Kidney (tissue), 13 donors: ENCODE measurements at regions not wholly inside any gene's neighbourhood (a gene's known extent, or its start where the extent isn't known, plus 50 kb on each side); places are given as distances from the start of the nearest gene placed in this dataset.
"Not testable (repeated sequence)": the region's sequence is repeated elsewhere in the genome, so short reads cannot be mapped to it uniquely, and the experiment has no call there.

Source experiments
- DNase-seq, 5 donors: peaks; one replicate each; pipeline ENCODE4 v3.0.0-alpha.2; 2013 to 2020
- FAIRE-seq: peaks from 2 replicates; lab custom pipeline; 2012; peaks lifted over from hg19 to GRCh38; lab: Jason Lieb, UNC
- H3K27ac ChIP-seq, 2 donors: one replicate each; pipeline ENCODE4 v1.7.0; 2013; ENCODE audit warnings: low read depth in 2 of 2, low read length in 2 of 2, inconsistent platforms in 1 of 2
- H3K27me3 ChIP-seq: one replicate; pipeline ENCODE4 v1.7.1; 2013; ENCODE audit warnings: low read length, inconsistent platforms; ENCODE audit not compliant: control insufficient read depth, insufficient read depth
- H3K36me3 ChIP-seq, 3 donors: one replicate each; pipeline versions ENCODE4 v1.7.0 to v1.7.1; 2013; ENCODE audit warnings: low read length in 3 of 3, control low read depth in 1 of 3, inconsistent platforms in 1 of 3; ENCODE audit not compliant: insufficient read depth in 3 of 3, control insufficient read depth in 2 of 3
- H3K4me1 ChIP-seq, 3 donors: one replicate each; pipeline versions ENCODE4 v1.7.0 to v1.7.1; 2013; ENCODE audit warnings: low read length in 3 of 3, inconsistent platforms in 1 of 3, low read depth in 1 of 3; ENCODE audit not compliant: control insufficient read depth in 2 of 3, insufficient read depth in 2 of 3
- H3K4me3 ChIP-seq, 3 donors: one replicate each; pipeline versions ENCODE4 v1.7.0 to v1.8.1; 2013; ENCODE audit warnings: low read length in 3 of 3, control low read depth in 1 of 3, inconsistent platforms in 1 of 3
- H3K9ac ChIP-seq, 3 donors: one replicate each; pipeline versions ENCODE4 v1.7.0 to v1.7.1; 2013; ENCODE audit warnings: low read length in 3 of 3, control low read depth in 1 of 3, inconsistent platforms in 1 of 3
- H3K9me3 ChIP-seq, 3 donors: one replicate each; pipeline versions ENCODE4 v1.7.0 to v1.7.1; 2013; ENCODE audit warnings: low read length in 3 of 3, control low read depth in 1 of 3, inconsistent platforms in 1 of 3; ENCODE audit not compliant: control insufficient read depth in 2 of 3, insufficient read depth in 1 of 3
- CTCF ChIP-seq: IDR thresholded peaks from 3 replicates; pipeline ENCODE4 v1.5.1; 2012; ENCODE audit warnings: mild to moderate bottlenecking, moderate library complexity, borderline replicate concordance; ENCODE audit not compliant: insufficient read depth; ENCODE audit errors: extremely low read depth
- intact Hi-C: fragments of 100-400 bp; cut with DNase I; formaldehyde crosslinking; loops from one replicate; pipeline ENCODE4 v1.11.1; 2022
- donor health status: control.
- donor health status: control.
- donor health status: control.
- donor health status: control.
- donor health status: control.
- donor health status: DM: yes; HTN: yes; CAD: no.
- donor health status: Normal renal cell carcinoma (clear cell type).

- DNase-seq (no peak), FAIRE-seq (no peak)
- Histone ChIP-seq H3K36me3 (no peaks in the 10 kb centered on the region), H3K9me3 (no peaks in the 10 kb centered on the region), H3K9ac (no peak overlapping the region), H3K27ac (no peak overlapping the region), H3K4me3 (no peak overlapping the region), H3K4me1 (no peaks in the 10 kb centered on the region), H3K27me3 (no peaks in the 10 kb centered on the region)
- intact Hi-C loops = no loop called here
- TF ChIP-seq CTCF = no peak
Observed at GRCh38 chr1:104125970-104126369, 376.3 kb downstream of the AMY1C start.

- H3K27me3 ChIP-seq = no peaks in the 10 kb centered on the region
- no peak overlapping the region for H3K27ac ChIP-seq
- peak; percentile 19 for TF ChIP-seq CTCF
- H3K9ac ChIP-seq = no peak overlapping the region
- H3K9me3 ChIP-seq = no peaks in the 10 kb centered on the region
- peak in 3 of 5 donors; percentile 26 to 73 (median 52) for DNase-seq
- H3K36me3 ChIP-seq = no peaks in the 10 kb centered on the region
- intact Hi-C loops = no loop called here
- FAIRE-seq = no peak
- H3K4me1 ChIP-seq = no peaks in the 10 kb centered on the region
- H3K4me3 ChIP-seq = no peak overlapping the region
Observed at GRCh38 chr1:104132382-104132973, 382.8 kb downstream of the AMY1C start.

GRCh38 chr1:104135036-104135435, 385.3 kb downstream of the AMY1C start:
- intact Hi-C loops, H3K9me3 ChIP-seq, H3K4me3 ChIP-seq, H3K4me1 ChIP-seq, H3K27me3 ChIP-seq, FAIRE-seq, H3K9ac ChIP-seq, H3K36me3 ChIP-seq, H3K27ac ChIP-seq, DNase-seq: not testable (repeated sequence)

GRCh38 chr1:104136621-104137020, 386.9 kb downstream of the AMY1C start:
- DNase-seq (no peak), FAIRE-seq (no peak)
- TF ChIP-seq CTCF = no peak
- no peak overlapping the region for H3K4me3 ChIP-seq
- intact Hi-C loops = no loop called here
- H3K4me1 ChIP-seq = no peaks in the 10 kb centered on the region
- no peaks in the 10 kb centered on the region for H3K9me3 ChIP-seq
- H3K27ac ChIP-seq = no peak overlapping the region
- H3K36me3 ChIP-seq = no peaks in the 10 kb centered on the region
- no peaks in the 10 kb centered on the region for H3K27me3 ChIP-seq
- H3K9ac ChIP-seq = no peak overlapping the region
